Fibroblast of pulmonary artery (primary cell): ENCODE measurements at regions not wholly inside any gene's neighbourhood (a gene's known extent, or its start where the extent isn't known, plus 50 kb on each side); places are given as distances from the start of the nearest gene placed in this dataset.

ENCODE experiments used
- DNase-seq: peaks from one replicate; pipeline ENCODE4 v3.0.0-alpha.2; 2010; ENCODE audit warnings: low read depth
- H3K4me3 ChIP-seq: replicated peaks from 2 replicates; pipeline ENCODE4 v1.5.1; 2011; ENCODE audit warnings: low read depth, mild to moderate bottlenecking, control low read depth, low read length, moderate library complexity
- CTCF ChIP-seq: IDR thresholded peaks from 2 replicates; pipeline ENCODE4 v1.5.1; 2011; ENCODE audit warnings: mild to moderate bottlenecking, control low read depth, low read length, inconsistent platforms; ENCODE audit errors: missing control alignments

GRCh38 chr21:18522181-18522972 lies 118.8 kb upstream of the TMPRSS15 start:
- no peak for TF ChIP-seq CTCF
- peak; percentile 1 for DNase-seq
- no peak overlapping the region for H3K4me3 ChIP-seq

DNA sequence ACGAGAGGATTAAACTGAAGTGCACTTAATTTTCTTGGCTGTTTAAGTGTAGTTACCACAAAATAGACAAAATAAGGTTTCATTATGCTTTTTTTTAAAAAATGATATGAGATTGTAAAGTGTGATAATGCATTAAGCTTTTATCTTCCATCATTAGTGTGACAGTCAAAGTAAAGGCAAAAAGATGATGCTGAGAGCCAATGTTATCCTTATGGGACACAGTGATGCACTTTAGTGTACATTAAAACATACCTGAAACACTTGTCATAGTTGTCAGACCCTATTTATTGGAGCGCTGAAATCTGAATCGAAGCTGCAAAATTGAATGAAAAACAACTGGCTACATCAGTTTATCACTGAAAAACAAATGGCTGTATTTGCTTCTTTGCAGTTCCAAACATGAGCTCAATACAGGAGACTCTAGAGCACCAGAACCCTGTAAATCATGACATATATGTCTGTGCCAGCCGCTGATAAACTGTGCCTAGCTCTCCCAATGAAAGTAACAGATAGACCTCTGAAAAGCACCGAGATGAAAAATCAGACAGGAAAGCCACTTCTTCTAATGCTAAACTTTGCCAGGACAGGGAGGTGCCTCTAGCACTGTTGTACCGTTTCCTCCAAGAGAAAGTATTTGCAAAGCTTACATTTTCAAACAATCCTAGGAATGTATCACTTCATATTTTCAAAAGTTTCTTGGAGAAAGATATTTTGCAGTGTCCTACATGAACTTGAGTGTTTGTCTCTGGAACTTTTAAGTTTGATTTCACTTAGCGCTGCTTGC lies 120.7 kb upstream of the TMPRSS15 start:
- H3K4me3 ChIP-seq, result no peak overlapping the region
- TF ChIP-seq CTCF, result no peak
- no peak for DNase-seq

DNA sequence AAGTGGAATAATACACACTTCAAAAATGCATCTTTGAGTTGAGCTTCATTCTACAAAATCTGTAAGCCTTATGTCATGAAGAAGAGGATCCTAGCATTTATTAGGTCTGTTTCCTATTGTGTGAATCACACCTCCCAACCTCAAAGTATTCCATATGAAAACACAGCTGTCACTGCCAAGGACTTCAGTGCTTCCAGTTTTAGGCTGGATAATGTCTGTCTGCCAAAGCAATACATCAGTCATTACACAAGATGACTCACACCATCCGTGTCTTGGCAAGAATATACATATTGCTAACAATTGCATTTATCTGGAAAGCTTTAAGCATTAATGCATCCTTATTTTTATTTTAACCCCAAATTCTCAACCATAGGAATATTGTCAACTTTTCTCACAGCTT lies 125.7 kb upstream of the TMPRSS15 start:
- peak; percentile 62 for DNase-seq
- no peak for TF ChIP-seq CTCF
- no peak overlapping the region for H3K4me3 ChIP-seq

DNA sequence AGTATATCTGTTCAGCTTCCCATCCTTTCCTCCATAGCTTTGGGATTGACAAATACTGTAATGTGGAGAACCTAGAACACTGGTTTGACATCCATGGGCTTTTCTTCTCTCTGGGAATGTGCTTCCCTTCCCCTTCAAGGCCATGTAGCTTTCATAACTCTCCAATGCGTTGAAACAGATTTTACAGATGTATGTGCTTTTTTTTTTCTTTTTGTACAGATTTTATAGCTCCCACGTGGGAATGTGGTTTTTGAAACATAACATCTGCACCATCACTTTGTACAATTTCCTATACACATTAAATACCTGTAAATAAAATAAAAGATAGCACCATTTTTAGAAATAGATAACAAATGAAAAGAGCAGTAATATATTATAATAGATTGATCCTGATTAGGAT lies 138.5 kb upstream of the TMPRSS15 start:
- TF ChIP-seq CTCF, result no peak
- no peak for DNase-seq

DNA sequence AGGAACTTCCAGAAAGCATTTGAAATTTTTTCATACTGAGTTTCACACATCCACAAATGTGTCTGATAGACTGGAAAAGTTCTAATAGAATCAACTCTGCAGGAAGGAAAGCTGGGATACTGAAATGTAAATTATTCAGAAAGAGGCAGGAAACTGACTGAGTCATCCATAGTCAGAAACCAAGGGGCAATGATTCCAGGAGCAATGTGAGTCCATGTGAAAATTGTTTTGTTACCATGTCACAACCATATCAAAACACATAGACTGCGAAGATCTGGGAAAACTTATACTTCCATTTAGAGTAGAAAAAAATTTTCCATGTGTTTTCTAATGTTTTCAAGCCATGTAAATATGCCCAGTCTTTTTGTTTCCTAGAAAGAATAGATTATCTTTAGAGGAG lies 142.3 kb upstream of the TMPRSS15 start:
- peak; percentile 10 for DNase-seq
- H3K4me3 ChIP-seq, result no peak overlapping the region
- TF ChIP-seq CTCF, result no peak

More for the DNA sequence above, 138.5 kb upstream of the TMPRSS15 start:
- H3K4me3 ChIP-seq, result no peak overlapping the region

GRCh38 chr21:18547347-18547746 lies 143.8 kb upstream of the TMPRSS15 start:
- no peak for DNase-seq
- TF ChIP-seq CTCF, result no peak
- H3K4me3 ChIP-seq, result no peak overlapping the region

GRCh38 chr21:18548249-18548648 lies 144.7 kb upstream of the TMPRSS15 start:
- DNase-seq, result no peak
- no peak overlapping the region for H3K4me3 ChIP-seq
- no peak for TF ChIP-seq CTCF
